ENCODE measurements at regions not wholly inside any gene's neighbourhood (a gene's known extent, or its start where the extent isn't known, plus 50 kb on each side); places are given as distances from the start of the nearest gene placed in this dataset.

GRCh38 chr1:93811326-93812065, 67.5 kb downstream of the DNTTIP2 start:
- H3K27me3 ChIP-seq: no peaks in the 10 kb centered on the region
- no peak overlapping the region for H3K4me3 ChIP-seq
- no peak for TF ChIP-seq CTCF (IDR thresholded peaks at IDR 0.05)
- H3K36me3 ChIP-seq: no peaks in the 10 kb centered on the region
- no peaks in the 10 kb centered on the region for H3K9me3 ChIP-seq
- no peaks in the 10 kb centered on the region for H3K4me1 ChIP-seq
- no peak for DNase-seq
- no peak for ATAC-seq
- intact Hi-C loops (cut with DNase I): loop anchor here (5.0 to 10.0 kb wide), 3 partner anchors 179 to 377 kb away; no protein-coding TSS in a partner anchor
- 77 to 78% methylated on average over 7 of the region's 7 CpGs for WGBS, 2 donors
- no peak overlapping the region for H3K27ac ChIP-seq
- no peak for FAIRE-seq

DNA sequence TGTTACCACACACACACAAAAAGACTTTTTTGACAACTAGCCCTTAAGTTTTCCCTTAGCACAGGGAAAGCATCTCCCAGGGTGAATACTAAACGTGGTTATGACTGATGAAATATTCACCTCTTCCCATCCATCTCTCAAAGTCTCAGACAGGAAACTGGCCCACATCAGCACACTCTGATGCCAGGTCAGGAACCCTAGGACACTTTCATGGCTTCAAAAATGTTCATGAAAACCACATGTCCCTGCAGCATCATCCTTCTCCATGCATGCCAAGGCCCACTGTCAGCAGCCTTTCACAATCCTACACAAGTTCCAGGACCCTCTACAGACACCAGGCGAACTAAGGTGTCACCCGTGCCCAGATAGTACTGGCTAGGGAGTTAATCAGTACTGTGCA, 68.7 kb downstream of the DNTTIP2 start:
- Histone ChIP-seq H3K36me3 (no peaks in the 10 kb centered on the region), H3K4me1 (no peaks in the 10 kb centered on the region), H3K4me3 (no peak overlapping the region), H3K27ac (no peak overlapping the region), H3K9me3 (no peaks in the 10 kb centered on the region), H3K27me3 (no peaks in the 10 kb centered on the region)
- DNase-seq (no peak), ATAC-seq (no peak), FAIRE-seq (no peak)
- intact Hi-C loops (cut with DNase I): loop anchor here (5.0 to 10.0 kb wide), 3 partner anchors 178 to 376 kb away; no protein-coding TSS in a partner anchor
- TF ChIP-seq CTCF (IDR thresholded peaks at IDR 0.05): no peak
- 68 to 77% methylated on average over 3 of the region's 3 CpGs for WGBS, 2 donors

DNA sequence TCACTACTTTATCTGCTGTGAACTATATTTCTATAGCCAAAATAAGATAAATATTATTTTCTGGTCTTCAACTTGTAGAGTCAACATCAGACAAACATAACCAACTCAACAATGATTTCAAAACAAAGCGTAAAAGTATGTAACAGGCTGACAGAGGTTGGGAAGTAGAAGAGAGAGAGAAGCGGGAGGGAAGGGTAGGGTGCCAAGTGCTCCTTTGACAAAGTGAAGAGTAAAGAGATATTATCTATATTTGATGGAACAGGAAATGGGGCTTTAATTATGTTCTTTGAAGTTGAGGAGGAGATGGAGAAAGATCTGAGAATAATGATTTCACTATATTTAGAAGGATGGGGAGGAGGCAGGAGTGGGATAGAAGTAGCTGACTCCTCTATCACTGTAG, 70.1 kb downstream of the DNTTIP2 start:
- intact Hi-C loops (cut with DNase I): no loop called here
- no peak for TF ChIP-seq CTCF (IDR thresholded peaks at IDR 0.05)
- no peak overlapping the region for H3K27ac ChIP-seq
- no peak overlapping the region for H3K4me3 ChIP-seq
- H3K36me3 ChIP-seq: no peaks in the 10 kb centered on the region
- 93 to 98% methylated on average over 2 of the region's 2 CpGs for WGBS, 2 donors
- no peaks in the 10 kb centered on the region for H3K27me3 ChIP-seq
- no peak for DNase-seq
- no peak for ATAC-seq
- no peaks in the 10 kb centered on the region for H3K4me1 ChIP-seq
- no peaks in the 10 kb centered on the region for H3K9me3 ChIP-seq
- no peak for FAIRE-seq

DNA sequence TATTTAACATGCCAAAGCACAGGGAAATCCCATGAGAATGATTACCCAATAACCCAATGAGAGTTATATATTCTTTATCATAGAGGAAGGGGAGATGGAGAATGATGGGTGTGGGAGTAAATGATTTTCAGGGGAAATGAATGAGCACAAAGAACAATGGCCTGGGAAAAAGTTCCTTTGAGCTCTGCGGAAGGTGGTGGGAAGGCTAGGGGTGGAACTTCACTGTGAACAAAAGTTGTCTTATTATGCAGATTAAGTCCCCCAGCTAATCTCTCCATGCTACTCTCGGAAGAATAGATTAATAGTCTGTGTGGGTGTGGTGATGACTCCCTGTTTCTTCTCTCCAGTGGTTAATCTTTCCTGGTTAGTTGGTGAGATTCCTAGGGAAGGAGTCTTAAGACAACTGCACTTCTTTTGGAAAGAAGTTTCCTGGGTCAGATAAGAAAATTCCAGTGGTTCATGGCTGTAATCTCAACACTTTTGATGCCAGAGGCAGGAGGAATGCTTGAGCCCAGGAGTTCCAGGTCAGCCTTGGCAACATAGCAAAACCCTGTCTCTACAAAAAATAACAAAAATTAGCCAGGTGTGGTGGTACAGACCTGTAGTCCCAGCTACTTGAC, 71.6 kb downstream of the DNTTIP2 start:
- no peaks in the 10 kb centered on the region for H3K36me3 ChIP-seq
- intact Hi-C loops (cut with DNase I): no loop called here
- H3K9me3 ChIP-seq: no peaks in the 10 kb centered on the region
- H3K4me1 ChIP-seq: no peaks in the 10 kb centered on the region
- WGBS, 2 donors: 90 to 96% methylated on average over 2 of the region's 2 CpGs
- no peak overlapping the region for H3K4me3 ChIP-seq
- no peaks in the 10 kb centered on the region for H3K27me3 ChIP-seq
- no peak for TF ChIP-seq CTCF (IDR thresholded peaks at IDR 0.05)
- ATAC-seq (no peak), DNase-seq (no peak), FAIRE-seq (no peak)
- H3K27ac ChIP-seq: no peak overlapping the region

- Histone ChIP-seq H3K27me3 (no peaks in the 10 kb centered on the region), H3K27ac (no peak overlapping the region), H3K4me1 (no peaks in the 10 kb centered on the region), H3K4me3 (no peak overlapping the region), H3K9me3 (no peaks in the 10 kb centered on the region), H3K36me3 (no peaks in the 10 kb centered on the region)
- DNase-seq (no peak), ATAC-seq (no peak), FAIRE-seq (no peak)
- WGBS, 2 donors: 97 to 100% methylated on average over 1 of the region's 1 CpG
- intact Hi-C loops (cut with DNase I): no loop called here
- no peak for TF ChIP-seq CTCF (IDR thresholded peaks at IDR 0.05)
These were observed 73.9 kb downstream of the DNTTIP2 start for GRCh38 chr1:93805027-93805610.
